Fibroblast of villous mesenchyme (primary cell): ENCODE measurements at regions not wholly inside any gene's neighbourhood (a gene's known extent, or its start where the extent isn't known, plus 50 kb on each side); places are given as distances from the start of the nearest gene placed in this dataset.

Experiments used
- DNase-seq: peaks from one replicate; pipeline ENCODE4 v3.0.0-alpha.2; 2010; ENCODE audit warnings: low read depth
- H3K4me3 ChIP-seq: 2 replicates; pipeline ENCODE4 v1.5.1; 2011; ENCODE audit warnings: low read depth, mild to moderate bottlenecking, low read length
- TF ChIP-seq, protein P1 (sequence below): IDR thresholded peaks from 2 replicates; pipeline ENCODE4 v1.5.1; 2012; ENCODE audit warnings: low read depth, mild to moderate bottlenecking, low read length; ENCODE audit not compliant: insufficient read depth

DNA sequence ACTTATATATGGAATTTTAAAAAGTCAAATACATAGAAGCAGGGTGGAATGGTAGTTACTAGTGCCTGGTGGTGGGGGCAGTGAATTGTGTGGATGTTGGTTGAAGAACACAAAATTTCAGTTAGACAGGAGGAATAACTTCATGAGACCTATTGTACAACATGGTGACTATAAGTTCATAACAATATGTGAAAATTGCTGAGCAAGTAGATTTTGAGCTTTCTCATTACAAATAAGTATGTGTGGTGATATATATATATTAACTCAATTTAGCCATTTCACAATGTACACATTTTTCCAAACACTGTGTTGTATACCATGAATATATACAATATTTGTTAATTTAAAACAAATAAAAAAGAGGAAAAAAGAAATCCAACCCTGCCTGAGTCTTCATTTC lies 641.1 kb downstream of the DIAPH3 start:
- DNase-seq, result no peak
- TF ChIP-seq, protein P1, sequence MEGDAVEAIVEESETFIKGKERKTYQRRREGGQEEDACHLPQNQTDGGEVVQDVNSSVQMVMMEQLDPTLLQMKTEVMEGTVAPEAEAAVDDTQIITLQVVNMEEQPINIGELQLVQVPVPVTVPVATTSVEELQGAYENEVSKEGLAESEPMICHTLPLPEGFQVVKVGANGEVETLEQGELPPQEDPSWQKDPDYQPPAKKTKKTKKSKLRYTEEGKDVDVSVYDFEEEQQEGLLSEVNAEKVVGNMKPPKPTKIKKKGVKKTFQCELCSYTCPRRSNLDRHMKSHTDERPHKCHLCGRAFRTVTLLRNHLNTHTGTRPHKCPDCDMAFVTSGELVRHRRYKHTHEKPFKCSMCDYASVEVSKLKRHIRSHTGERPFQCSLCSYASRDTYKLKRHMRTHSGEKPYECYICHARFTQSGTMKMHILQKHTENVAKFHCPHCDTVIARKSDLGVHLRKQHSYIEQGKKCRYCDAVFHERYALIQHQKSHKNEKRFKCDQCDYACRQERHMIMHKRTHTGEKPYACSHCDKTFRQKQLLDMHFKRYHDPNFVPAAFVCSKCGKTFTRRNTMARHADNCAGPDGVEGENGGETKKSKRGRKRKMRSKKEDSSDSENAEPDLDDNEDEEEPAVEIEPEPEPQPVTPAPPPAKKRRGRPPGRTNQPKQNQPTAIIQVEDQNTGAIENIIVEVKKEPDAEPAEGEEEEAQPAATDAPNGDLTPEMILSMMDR, result no peak
- H3K4me3 ChIP-seq, result no peak overlapping the region

DNA sequence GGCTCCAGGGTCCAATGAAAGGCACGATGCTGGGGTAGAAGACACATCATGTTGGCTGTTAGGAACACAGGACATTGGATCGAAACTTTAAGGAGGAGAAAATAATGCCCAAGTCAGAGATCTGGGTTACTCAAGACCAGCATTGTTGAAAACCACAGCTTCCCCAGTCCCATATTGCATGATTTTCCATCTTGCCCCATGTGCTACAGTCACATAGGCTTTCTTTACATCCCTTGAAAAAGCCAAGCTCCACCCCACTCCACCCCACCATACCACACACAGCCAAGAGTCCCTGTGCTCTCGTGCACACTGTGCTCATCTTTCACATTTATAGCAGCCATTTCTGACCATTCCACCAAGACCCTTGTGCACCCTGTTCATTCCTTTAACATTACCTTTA lies 636.2 kb downstream of the DIAPH3 start:
- no peak overlapping the region for H3K4me3 ChIP-seq
- TF ChIP-seq, protein P1, result no peak
- DNase-seq, result no peak

DNA sequence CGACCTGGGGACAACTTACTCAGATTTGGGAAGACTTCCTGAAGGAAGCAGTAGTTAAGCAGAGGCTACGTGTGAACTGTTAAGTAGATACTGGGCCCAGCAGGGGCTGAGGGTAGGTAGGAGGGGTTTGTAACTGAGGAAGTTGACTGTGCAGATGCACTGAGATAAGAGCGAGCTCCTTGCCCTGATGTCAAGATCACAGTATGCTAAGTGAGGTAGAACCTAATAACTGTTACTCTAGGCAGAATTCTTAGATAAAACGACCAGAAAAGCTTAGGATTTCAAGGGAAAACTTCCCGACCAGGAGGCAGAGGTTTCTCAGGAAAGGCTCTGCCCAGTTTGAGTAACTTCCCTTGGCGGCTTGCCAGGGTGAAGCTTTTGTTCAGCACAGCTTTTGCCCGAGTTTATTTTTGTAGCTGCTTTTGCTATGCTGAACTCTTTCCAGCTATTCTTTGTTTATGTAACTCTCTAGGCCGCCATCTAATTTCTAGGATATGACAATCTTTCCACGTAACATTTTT lies 632.1 kb downstream of the DIAPH3 start:
- no peak overlapping the region for H3K4me3 ChIP-seq
- TF ChIP-seq, protein P1, result no peak
- peak; percentile 65 for DNase-seq

DNA sequence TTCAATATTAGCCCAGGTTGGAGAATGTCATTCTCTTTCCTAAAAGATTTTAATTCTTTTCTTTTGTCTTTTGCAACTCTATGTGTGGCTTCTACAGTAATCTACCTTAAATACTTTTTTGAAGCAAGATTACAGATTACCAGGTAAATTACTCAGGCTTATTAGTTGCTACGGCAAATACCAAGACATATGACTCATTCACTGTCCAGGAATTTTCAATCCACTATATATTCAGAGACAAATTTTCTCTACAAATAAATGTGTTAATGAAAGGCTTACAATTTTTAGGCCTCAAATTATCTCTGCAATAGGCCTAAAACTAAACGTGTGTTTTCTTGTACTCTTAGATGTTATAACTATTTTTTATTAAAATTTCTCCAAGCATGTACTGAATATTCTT lies 631.3 kb downstream of the DIAPH3 start:
- no peak overlapping the region for H3K4me3 ChIP-seq
- TF ChIP-seq, protein P1, result no peak
- no peak for DNase-seq

DNA sequence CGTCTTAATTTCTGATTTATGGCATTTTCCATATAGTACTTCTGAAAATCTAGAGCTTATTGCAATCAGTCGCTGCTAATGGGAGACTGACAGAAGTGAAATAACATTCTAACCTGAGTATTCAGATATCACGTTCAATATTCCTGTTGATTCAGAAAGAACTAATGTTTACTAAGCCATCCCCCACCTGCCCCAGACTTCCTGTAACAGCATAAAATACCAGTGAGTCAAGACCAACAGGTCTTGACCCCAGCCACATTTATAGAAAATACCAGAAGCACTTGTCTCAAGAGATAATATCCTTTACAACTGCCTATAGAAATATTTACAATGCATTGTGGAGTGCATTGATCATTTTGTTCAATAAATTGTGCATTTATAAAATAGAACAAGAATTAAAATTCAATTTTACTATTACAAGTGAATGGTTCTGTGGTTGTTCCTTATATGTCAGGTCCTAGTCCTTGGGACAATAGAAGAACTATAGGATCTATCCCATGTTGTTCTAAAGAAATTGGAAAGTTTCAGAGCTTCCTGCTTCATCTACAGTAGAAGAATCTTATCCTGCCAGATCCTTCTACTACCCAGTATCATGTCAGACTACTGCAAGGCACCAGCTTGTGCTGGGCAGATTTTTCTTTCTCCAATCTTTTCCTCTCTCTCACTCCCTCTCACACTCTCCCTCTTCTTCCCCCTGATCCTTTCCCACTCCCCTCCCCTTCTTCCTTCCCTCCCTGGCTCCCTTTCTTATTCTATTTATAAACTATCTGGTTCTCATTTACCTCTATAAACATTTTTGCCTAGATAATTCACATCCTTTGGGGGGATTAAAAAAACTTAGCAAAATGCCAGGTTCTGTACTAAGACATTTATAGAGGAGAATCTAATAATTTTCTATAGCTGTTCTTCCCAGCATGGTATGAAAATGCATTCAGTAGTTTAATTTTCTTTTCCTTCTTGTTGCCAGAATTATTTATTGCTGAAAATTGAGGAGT lies 629.9 kb downstream of the DIAPH3 start:
- H3K4me3 ChIP-seq, result no peak overlapping the region
- DNase-seq, result no peak
- TF ChIP-seq, protein P1, result no peak

DNA sequence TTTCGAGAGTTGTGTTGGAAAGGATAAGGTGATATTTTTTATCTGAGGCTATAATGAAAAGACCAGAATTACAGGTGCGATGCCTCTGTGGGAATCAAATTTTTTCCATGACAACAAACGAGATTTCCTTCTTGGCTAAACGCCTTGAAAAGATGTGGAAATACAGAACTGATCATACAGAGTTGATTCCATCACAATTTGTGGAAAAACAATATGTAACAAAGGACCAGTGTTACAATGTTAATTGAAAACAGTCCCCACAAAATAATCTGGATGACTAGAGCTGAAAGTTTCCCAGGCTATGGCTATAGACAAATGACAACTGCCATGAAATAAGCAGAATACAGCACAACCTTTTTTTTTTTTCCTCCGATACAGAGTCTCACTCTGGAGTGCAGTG lies 628.9 kb downstream of the DIAPH3 start:
- H3K4me3 ChIP-seq, result no peak overlapping the region
- DNase-seq, result no peak
- TF ChIP-seq, protein P1, result no peak

DNA sequence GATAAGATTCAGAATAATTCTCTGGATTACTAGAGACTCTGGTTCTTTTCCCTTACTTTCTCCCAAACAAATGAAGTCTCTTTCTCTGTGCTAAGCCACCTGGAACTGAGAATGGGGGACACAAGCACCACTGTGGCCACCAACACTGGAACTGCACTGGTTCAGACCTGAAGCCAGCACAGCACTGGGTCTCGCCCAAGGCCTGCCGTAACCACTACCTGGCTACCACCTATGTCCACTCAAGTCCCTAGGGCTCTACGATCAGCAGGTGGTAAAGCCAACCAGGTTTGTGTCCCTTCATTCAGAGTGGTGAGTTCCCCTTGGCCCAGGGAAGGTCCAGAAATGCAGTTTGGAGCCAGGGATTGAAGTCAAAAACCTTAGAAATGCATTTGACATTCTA lies 626.2 kb downstream of the DIAPH3 start:
- no peak for DNase-seq
- TF ChIP-seq, protein P1, result no peak
- H3K4me3 ChIP-seq, result no peak overlapping the region
